ENCODE measurements at regions not wholly inside any gene's neighbourhood (a gene's known extent, or its start where the extent isn't known, plus 50 kb on each side); places are given as distances from the start of the nearest gene placed in this dataset.

DNA sequence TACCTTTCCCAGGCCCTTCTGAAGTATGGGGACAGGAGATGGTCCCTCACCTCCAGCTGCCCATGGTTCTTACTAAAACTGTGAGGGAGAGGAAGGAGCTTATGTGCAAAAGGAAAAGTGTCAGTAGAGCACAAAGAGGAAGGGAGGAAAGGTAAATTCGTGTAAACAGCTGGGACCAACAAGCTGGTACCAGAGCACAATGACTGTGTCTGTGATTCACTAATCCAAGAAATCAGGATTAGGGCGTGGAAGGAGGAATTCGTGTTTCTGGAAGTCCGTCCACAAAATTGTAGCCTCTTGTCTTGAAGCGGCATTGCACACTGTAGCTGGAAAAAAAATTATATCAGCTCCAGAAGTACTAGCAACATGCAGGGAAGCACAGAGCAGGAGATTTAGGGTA lies 129.0 kb upstream of the RREB1 start:
- Mint-ChIP-seq H3K27ac (no peak overlapping the region), H3K36me3 (ENCODE audit: low read depth) (no peaks in the 10 kb centered on the region), H3K4me1 (no peaks in the 10 kb centered on the region), H3K9me3 (peaks cover 3% of the 10 kb centered on the region), H3K27me3 (ENCODE audit: low read depth) (peaks cover 4% of the 10 kb centered on the region), H3K4me3 (no peak overlapping the region)
- TF ChIP-seq, protein P1, sequence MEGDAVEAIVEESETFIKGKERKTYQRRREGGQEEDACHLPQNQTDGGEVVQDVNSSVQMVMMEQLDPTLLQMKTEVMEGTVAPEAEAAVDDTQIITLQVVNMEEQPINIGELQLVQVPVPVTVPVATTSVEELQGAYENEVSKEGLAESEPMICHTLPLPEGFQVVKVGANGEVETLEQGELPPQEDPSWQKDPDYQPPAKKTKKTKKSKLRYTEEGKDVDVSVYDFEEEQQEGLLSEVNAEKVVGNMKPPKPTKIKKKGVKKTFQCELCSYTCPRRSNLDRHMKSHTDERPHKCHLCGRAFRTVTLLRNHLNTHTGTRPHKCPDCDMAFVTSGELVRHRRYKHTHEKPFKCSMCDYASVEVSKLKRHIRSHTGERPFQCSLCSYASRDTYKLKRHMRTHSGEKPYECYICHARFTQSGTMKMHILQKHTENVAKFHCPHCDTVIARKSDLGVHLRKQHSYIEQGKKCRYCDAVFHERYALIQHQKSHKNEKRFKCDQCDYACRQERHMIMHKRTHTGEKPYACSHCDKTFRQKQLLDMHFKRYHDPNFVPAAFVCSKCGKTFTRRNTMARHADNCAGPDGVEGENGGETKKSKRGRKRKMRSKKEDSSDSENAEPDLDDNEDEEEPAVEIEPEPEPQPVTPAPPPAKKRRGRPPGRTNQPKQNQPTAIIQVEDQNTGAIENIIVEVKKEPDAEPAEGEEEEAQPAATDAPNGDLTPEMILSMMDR (IDR thresholded peaks at IDR 0.05; ENCODE audit: unreplicated experiment in 3 of 3) = no peak

DNA sequence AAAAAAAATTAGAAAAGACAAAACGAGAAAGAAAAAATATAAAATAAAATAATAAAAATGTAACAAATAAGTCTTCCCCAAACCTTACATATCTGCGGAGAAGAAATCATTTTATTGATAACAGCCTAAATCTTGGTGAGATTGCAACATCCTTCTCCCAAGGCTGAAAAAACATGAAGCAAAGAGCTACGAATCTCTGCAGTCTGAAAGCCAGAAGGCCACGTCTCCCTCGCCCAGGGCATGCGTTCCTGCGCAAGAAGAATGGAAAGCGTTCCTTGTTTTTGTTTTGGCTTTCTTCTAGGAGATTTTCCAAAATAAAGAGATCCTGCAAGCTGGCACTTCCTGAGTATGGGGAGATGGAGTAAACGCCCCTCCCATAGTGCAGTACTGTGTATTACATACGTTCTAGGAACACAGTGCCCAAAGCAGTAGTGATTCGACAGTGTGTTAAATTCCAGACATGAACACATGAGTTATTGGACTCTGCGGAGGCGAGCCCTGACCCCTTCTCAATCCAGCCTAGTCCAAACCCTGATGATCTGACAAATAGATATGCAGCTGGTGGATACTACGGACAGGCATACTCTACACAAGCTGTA lies 126.7 kb upstream of the RREB1 start:
- H3K27ac Mint-ChIP-seq = no peak overlapping the region
- TF ChIP-seq, protein P1 (IDR thresholded peaks at IDR 0.05; ENCODE audit: unreplicated experiment in 3 of 3) = no peak
- no peaks in the 10 kb centered on the region for H3K36me3 Mint-ChIP-seq (ENCODE audit: low read depth)
- H3K4me1 Mint-ChIP-seq = peaks cover 7% of the 10 kb centered on the region
- H3K9me3 Mint-ChIP-seq = peaks cover 3% of the 10 kb centered on the region
- no peak overlapping the region for H3K4me3 Mint-ChIP-seq
- peaks cover 4% of the 10 kb centered on the region for H3K27me3 Mint-ChIP-seq (ENCODE audit: low read depth)

DNA sequence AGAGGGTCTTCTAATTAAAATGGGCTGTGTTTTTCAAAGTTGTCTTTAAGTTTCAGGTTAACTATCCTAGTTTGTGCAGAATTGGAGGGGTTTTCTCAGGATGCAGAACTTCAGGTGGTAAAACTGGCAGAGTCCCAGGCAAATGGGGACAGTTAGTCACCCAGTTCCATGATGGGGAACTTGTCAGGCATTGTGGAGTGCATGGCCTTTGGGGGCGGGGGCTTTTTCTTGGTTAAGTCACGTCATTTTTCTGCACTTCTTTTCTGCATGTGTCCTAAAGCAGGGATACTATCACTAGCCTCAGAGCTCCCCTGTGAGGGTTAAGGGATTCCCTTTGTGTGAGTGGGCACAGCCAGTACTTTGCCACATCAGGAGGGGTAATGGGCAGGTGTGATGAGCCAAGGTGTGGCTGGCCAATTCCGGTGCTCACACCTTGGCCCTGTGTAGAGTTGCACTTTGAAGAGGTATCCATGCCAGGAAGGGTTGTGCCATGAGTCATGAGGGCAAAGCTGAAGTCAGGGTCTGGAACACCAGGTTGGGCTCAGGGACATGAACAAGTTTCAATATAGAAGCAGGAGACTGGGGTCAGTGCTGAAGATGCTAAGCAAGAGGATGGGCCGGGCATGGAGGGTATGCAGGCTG lies 126.0 kb upstream of the RREB1 start:
- no peak overlapping the region for H3K4me3 Mint-ChIP-seq
- no peak overlapping the region for H3K27ac Mint-ChIP-seq
- peaks cover 7% of the 10 kb centered on the region for H3K4me1 Mint-ChIP-seq
- H3K27me3 Mint-ChIP-seq (ENCODE audit: low read depth) = peaks cover 4% of the 10 kb centered on the region
- no peaks in the 10 kb centered on the region for H3K36me3 Mint-ChIP-seq (ENCODE audit: low read depth)
- H3K9me3 Mint-ChIP-seq = peaks cover 3% of the 10 kb centered on the region
- TF ChIP-seq, protein P1 (IDR thresholded peaks at IDR 0.05; ENCODE audit: unreplicated experiment in 3 of 3) = no peak

DNA sequence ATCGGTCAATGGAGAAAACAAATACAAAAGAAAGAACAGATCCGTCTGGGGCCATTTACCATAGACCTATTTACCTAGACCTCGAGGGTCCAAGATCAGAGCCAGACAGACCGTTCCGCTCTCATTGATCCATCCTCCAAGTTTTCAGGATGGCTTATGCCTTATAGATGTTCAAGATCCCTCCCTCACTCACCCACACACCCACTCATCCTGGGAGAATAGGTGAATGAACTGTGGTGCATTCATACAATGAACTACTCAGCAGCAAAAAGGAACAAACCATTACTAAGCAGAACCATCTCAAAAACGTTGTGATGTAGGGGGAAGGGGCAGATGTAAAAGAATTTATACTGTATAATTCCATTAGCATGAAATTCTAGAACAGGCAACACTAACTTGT lies 125.1 kb upstream of the RREB1 start:
- Mint-ChIP-seq H3K4me1 (peaks cover 7% of the 10 kb centered on the region), H3K4me3 (no peak overlapping the region), H3K27ac (no peak overlapping the region), H3K36me3 (ENCODE audit: low read depth) (no peaks in the 10 kb centered on the region), H3K27me3 (ENCODE audit: low read depth) (peaks cover 4% of the 10 kb centered on the region), H3K9me3 (peaks cover 3% of the 10 kb centered on the region)
- TF ChIP-seq, protein P1 (IDR thresholded peaks at IDR 0.05; ENCODE audit: unreplicated experiment in 3 of 3) = no peak

DNA sequence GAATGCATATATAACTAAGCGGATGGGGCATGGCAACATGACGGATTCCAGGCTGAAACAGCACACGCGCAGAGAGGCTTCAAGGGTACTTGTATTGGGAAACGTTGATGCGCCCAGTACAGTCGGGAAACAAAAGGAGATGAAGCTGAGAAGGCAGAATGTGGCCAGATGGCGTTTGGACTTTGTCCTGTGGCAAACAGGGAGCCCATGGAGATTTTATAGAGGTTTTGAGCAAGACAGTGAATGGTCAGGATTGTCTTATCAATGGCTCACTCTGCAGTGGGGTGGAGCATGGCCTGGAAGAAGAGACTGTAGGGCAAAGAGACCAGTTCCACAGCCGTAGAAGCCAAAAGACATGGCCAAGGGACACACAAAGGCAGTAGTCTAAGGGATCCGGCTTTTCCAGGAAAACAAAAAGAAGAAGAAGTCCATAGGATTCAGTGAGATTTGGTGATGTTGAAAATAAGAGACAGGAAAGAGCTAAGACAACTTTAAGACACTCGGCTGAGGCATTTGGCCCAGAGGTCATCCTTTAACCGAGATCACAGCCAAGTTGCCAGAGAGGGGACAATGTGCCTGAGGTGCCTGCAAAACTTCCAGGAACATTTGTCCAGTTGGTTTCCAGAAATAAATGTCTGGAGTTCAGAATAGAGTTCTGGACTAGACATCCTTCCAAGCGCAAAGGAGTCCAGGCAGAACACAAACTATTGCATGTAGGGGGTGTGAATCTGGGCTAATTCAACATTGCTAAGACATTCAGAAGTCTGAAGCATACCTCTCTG lies 123.0 kb upstream of the RREB1 start:
- H3K4me3 Mint-ChIP-seq = no peak overlapping the region
- H3K27ac Mint-ChIP-seq = no peak overlapping the region
- peaks cover 4% of the 10 kb centered on the region for H3K27me3 Mint-ChIP-seq (ENCODE audit: low read depth)
- H3K36me3 Mint-ChIP-seq (ENCODE audit: low read depth) = no peaks in the 10 kb centered on the region
- H3K9me3 Mint-ChIP-seq = peaks cover 3% of the 10 kb centered on the region
- H3K4me1 Mint-ChIP-seq = peaks cover 11% of the 10 kb centered on the region
- TF ChIP-seq, protein P1 (IDR thresholded peaks at IDR 0.05; ENCODE audit: unreplicated experiment in 3 of 3) = no peak
